Right cardiac atrium (tissue), 5 donors: ENCODE measurements at regions not wholly inside any gene's neighbourhood (a gene's known extent, or its start where the extent isn't known, plus 50 kb on each side); places are given as distances from the start of the nearest gene placed in this dataset.
"Not testable (repeated sequence)": the region's sequence is repeated elsewhere in the genome, so short reads cannot be mapped to it uniquely, and the experiment has no call there.

ENCODE experiments used
- ATAC-seq, 2 donors: fragments of 200-7000 bp; cut with Tn5 transposase; one replicate each; pipeline versions ENCODE4 v1.8.0 to v1.9.1; 2020; ENCODE audit warnings: moderate library complexity in 2 of 2, mild to moderate bottlenecking in 1 of 2
- DNase-seq, 3 donors: peaks; one replicate each; pipeline ENCODE4 v3.0.0-alpha.2; 2020
- H3K27ac ChIP-seq: one replicate; pipeline ENCODE4 v1.5.1; 2013; ENCODE audit warnings: mild to moderate bottlenecking, low read length, control low read depth, moderate library complexity
- H3K27me3 ChIP-seq: one replicate; pipeline ENCODE4 v1.6.1; 2013; ENCODE audit not compliant: control insufficient read depth, insufficient read depth
- H3K4me1 ChIP-seq: one replicate; pipeline ENCODE4 v1.6.1; 2013; ENCODE audit warnings: low read length; ENCODE audit not compliant: control insufficient read depth, insufficient read depth
- H3K4me3 ChIP-seq: one replicate; pipeline ENCODE4 v1.5.1; 2013; ENCODE audit warnings: low read length, control low read depth
- H3K9me3 ChIP-seq: one replicate; pipeline ENCODE4 v1.6.1; 2013; ENCODE audit warnings: low read length; ENCODE audit not compliant: control insufficient read depth
- WGBS: extraction: QIAGEN DNeasy Blood & Tissue Kit; methylation state at CpG from one replicate; pipeline ENCODE4 v1.1.7; 2013; 5-methylcytosine and 5-hydroxymethylcytosine counted together
- intact Hi-C, 4 donors: fragments of 100-400 bp; cut with DNase I; formaldehyde crosslinking; loops; one replicate each; pipeline versions ENCODE4 v1.11.0 to v1.14.0; 2022 to 2023
- donor health status: healthy with polysubstance abuse.
- donor health status: DM: no; HTN: yes; CAD: no.
- donor health status: DM: no; HTN: no; CAD: no.
- donor health status: DM: no; HTN: yes; CAD: no; lungs with severe emphysema.
- donor health status: DM: yes; HTN: yes; CAD: no.

DNA sequence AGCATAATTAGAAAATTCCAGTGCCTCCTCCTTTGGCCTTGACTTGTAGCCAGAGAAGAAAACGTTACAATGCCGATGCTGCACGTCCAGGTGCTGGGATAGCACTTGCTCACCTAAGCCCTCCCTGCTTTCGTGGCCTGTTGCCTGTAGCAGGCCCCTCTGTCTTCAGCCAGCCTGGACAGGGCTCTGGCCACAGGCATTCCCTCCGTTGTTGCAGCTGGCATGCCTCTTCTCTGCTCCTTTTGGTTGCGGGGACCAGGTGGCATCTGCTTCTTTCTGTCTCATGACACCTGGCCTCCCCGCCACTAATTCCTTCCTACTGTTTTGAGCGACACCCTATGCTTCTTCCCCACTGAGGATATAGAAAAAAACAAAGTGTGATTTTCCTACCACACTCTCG, 54.6 kb upstream of the MORC3 start:
- DNase-seq (no peak), ATAC-seq (no peak)
- intact Hi-C loops: no loop called here
- H3K4me3 ChIP-seq: no peak overlapping the region
- H3K9me3 ChIP-seq: no peaks in the 10 kb centered on the region
- no peaks in the 10 kb centered on the region for H3K4me1 ChIP-seq
- H3K27me3 ChIP-seq: no peaks in the 10 kb centered on the region
- H3K27ac ChIP-seq: no peak overlapping the region
- 91% methylated on average over 9 of the region's 9 CpGs for WGBS

GRCh38 chr21:36267828-36268227, 52.2 kb upstream of the MORC3 start:
- ATAC-seq, H3K27me3 ChIP-seq, H3K9me3 ChIP-seq, intact Hi-C loops, H3K27ac ChIP-seq, DNase-seq, H3K4me1 ChIP-seq, H3K4me3 ChIP-seq: not testable (repeated sequence)
- WGBS: 79% methylated on average over 6 of the region's 6 CpGs

- ATAC-seq, H3K27me3 ChIP-seq, H3K4me3 ChIP-seq, intact Hi-C loops, DNase-seq, H3K4me1 ChIP-seq, H3K27ac ChIP-seq, H3K9me3 ChIP-seq: not testable (repeated sequence)
- WGBS: 93% methylated on average over 4 of the region's 4 CpGs
Measured at GRCh38 chr21:36268264-36268663, 51.7 kb upstream of the MORC3 start.
